H9 (cell line): ENCODE measurements at regions not wholly inside any gene's neighbourhood (a gene's known extent, or its start where the extent isn't known, plus 50 kb on each side); places are given as distances from the start of the nearest gene placed in this dataset.

Experiments
- DNase-seq: peaks from one replicate; pipeline ENCODE4 v3.0.0-alpha.2; 2017
- H2AFZ ChIP-seq: one replicate; pipeline ENCODE4 v1.6.1; 2013; ENCODE audit warnings: mild to moderate bottlenecking, low read length, control low read depth, moderate library complexity
- H2AK5ac ChIP-seq: 2 replicates; pipeline ENCODE4 v1.6.1; 2013; ENCODE audit warnings: low read length, control low read depth, mixed read lengths; ENCODE audit not compliant: insufficient read length
- H2BK120ac ChIP-seq: one replicate; pipeline ENCODE4 v1.6.1; 2013; ENCODE audit warnings: low read depth, mild to moderate bottlenecking, low read length, control low read depth, inconsistent platforms; ENCODE audit not compliant: poor library complexity, severe bottlenecking
- H2BK12ac ChIP-seq: 2 replicates; pipeline ENCODE4 v1.6.1; 2013; ENCODE audit warnings: low read length, control low read depth, mixed read lengths, low read depth; ENCODE audit not compliant: insufficient read length
- H2BK15ac ChIP-seq: 2 replicates; pipeline ENCODE4 v1.6.1; 2013; ENCODE audit warnings: low read depth, low read length, control low read depth
- H2BK20ac ChIP-seq: one replicate; pipeline ENCODE4 v1.6.1; 2013; ENCODE audit warnings: low read depth, mild to moderate bottlenecking, low read length, control low read depth, inconsistent platforms; ENCODE audit not compliant: poor library complexity, severe bottlenecking
- H2BK5ac ChIP-seq: 2 replicates; pipeline ENCODE4 v1.6.1; 2013; ENCODE audit warnings: low read length, control low read depth, mixed read lengths; ENCODE audit not compliant: insufficient read length
- H3K14ac ChIP-seq: 2 replicates; pipeline ENCODE4 v1.6.1; 2013; ENCODE audit warnings: low read length, control low read depth; ENCODE audit not compliant: insufficient read depth
- H3K18ac ChIP-seq: 2 replicates; pipeline ENCODE4 v1.6.1; 2013; ENCODE audit warnings: low read depth, mild to moderate bottlenecking, mixed read lengths, low read length, control low read depth; ENCODE audit not compliant: insufficient read length
- H3K23ac ChIP-seq: 2 replicates; pipeline ENCODE4 v1.6.1; 2013; ENCODE audit warnings: low read length, control low read depth, mixed read lengths, low read depth; ENCODE audit not compliant: insufficient read length
- H3K23me2 ChIP-seq: 2 replicates; pipeline ENCODE4 v1.6.1; 2013; ENCODE audit warnings: low read depth, mild to moderate bottlenecking, mixed read lengths, low read length, control low read depth; ENCODE audit not compliant: insufficient read length, poor library complexity, severe bottlenecking
- H3K27ac ChIP-seq: 2 replicates; pipeline ENCODE4 v1.5.1; 2013; ENCODE audit warnings: low read length, control low read depth, mixed read lengths, low read depth; ENCODE audit not compliant: insufficient read length
- H3K27me3 ChIP-seq: 2 replicates; pipeline ENCODE4 v1.6.1; 2013; ENCODE audit warnings: low read length, control low read depth, inconsistent platforms; ENCODE audit not compliant: insufficient read depth
- H3K4ac ChIP-seq: 2 replicates; pipeline ENCODE4 v1.6.1; 2013; ENCODE audit warnings: low read depth, mild to moderate bottlenecking, control low read depth, inconsistent platforms, low read length, moderate library complexity
- H3K4me1 ChIP-seq: 2 replicates; pipeline ENCODE4 v1.6.1; 2013; ENCODE audit warnings: low read length, control low read depth, inconsistent platforms; ENCODE audit not compliant: insufficient read depth
- H3K4me2 ChIP-seq: 2 replicates; pipeline ENCODE4 v1.6.1; 2013; ENCODE audit warnings: low read length, control low read depth, mixed read lengths; ENCODE audit not compliant: insufficient read length, insufficient read depth
- H3K56ac ChIP-seq: 2 replicates; pipeline ENCODE4 v1.6.1; 2013; ENCODE audit warnings: low read depth, mild to moderate bottlenecking, mixed read lengths, low read length, control low read depth; ENCODE audit not compliant: insufficient read length
- H3K79me1 ChIP-seq: 2 replicates; pipeline ENCODE4 v1.6.1; 2013; ENCODE audit warnings: low read depth, mild to moderate bottlenecking, moderate library complexity, low read length, control low read depth, inconsistent platforms; ENCODE audit not compliant: insufficient read depth, poor library complexity, severe bottlenecking
- H3K79me2 ChIP-seq: 2 replicates; pipeline ENCODE4 v1.6.1; 2013; ENCODE audit warnings: low read length, control low read depth, inconsistent platforms; ENCODE audit not compliant: insufficient read depth
- H3K9ac ChIP-seq: 2 replicates; pipeline ENCODE4 v1.6.1; 2013; ENCODE audit warnings: low read length, control low read depth, mixed read lengths; ENCODE audit not compliant: insufficient read length; ENCODE audit errors: extremely low read depth
- H3K9me3 ChIP-seq: one replicate; pipeline ENCODE4 v1.6.1; 2013; ENCODE audit warnings: low read depth, low read length, inconsistent platforms; ENCODE audit not compliant: control insufficient read depth
- H3T11ph ChIP-seq: one replicate; pipeline ENCODE4 v1.6.1; 2013; ENCODE audit warnings: mild to moderate bottlenecking, low read length, control low read depth, inconsistent platforms
- H4K20me1 ChIP-seq: one replicate; pipeline ENCODE4 v1.6.1; 2013; ENCODE audit not compliant: control insufficient read depth, insufficient read length, insufficient read depth
- H4K5ac ChIP-seq: 2 replicates; pipeline ENCODE4 v1.6.1; 2013; ENCODE audit warnings: low read depth, mild to moderate bottlenecking, mixed read lengths, low read length, control low read depth; ENCODE audit not compliant: insufficient read length
- H4K8ac ChIP-seq: replicated peaks from 2 replicates; pipeline ENCODE4 v1.6.1; 2013; ENCODE audit warnings: low read length, control low read depth, mixed read lengths, low read depth; ENCODE audit not compliant: insufficient read length
- H4K91ac ChIP-seq: 2 replicates; pipeline ENCODE4 v1.6.1; 2013; ENCODE audit warnings: low read depth, mild to moderate bottlenecking, moderate library complexity, mixed read lengths, low read length, control low read depth; ENCODE audit not compliant: insufficient read length
- H3K27ac Mint-ChIP-seq, 3 experiments: 2 replicates in 2 of 3; 3 replicates in 1 of 3; pipeline ENCODE4 v1.8.0; 2020 to 2021; ENCODE audit warnings: mixed read lengths in 3 of 3, mild to moderate bottlenecking in 1 of 3, moderate library complexity in 1 of 3
- H3K27me3 Mint-ChIP-seq: 2 replicates; pipeline ENCODE4 v1.8.0; 2021; ENCODE audit warnings: low read depth, mild to moderate bottlenecking, moderate library complexity, mixed read lengths
- H3K36me3 Mint-ChIP-seq, 3 experiments: 2 replicates in 2 of 3; 3 replicates in 1 of 3; pipeline ENCODE4 v1.8.0; 2020 to 2021; ENCODE audit warnings: low read depth in 3 of 3, mixed read lengths in 3 of 3; ENCODE audit not compliant: insufficient read depth in 1 of 3
- H3K4me1 Mint-ChIP-seq, 2 experiments: 2 replicates each; pipeline ENCODE4 v1.8.0; 2020; ENCODE audit warnings: mixed read lengths in 2 of 2
- H3K4me3 Mint-ChIP-seq, 2 experiments: 2 replicates in 1 of 2; 3 replicates in 1 of 2; pipeline ENCODE4 v1.8.0; 2020 to 2021; ENCODE audit warnings: mild to moderate bottlenecking in 2 of 2, mixed read lengths in 2 of 2, moderate library complexity in 1 of 2
- H3K9me3 Mint-ChIP-seq, 2 experiments: 2 replicates in 1 of 2; 3 replicates in 1 of 2; pipeline ENCODE4 v1.8.0; 2020; ENCODE audit warnings: mild to moderate bottlenecking in 2 of 2, mixed read lengths in 2 of 2, moderate library complexity in 1 of 2
- CTCF ChIP-seq: fragments of 200-600 bp; sonication (generic); conservative IDR thresholded peaks from 3 replicates; pipeline ENCODE4 v1.8.0; 2021; ENCODE audit warnings: antibody characterized with exemption, mild to moderate bottlenecking
- WGBS: extraction: QIAGEN DNeasy Blood & Tissue Kit; methylation state at CpG from one replicate; pipeline ENCODE4 v1.1.7; 2013; ENCODE audit warnings: missing lambda C conversion rate, low lambda C conversion rate, mixed read lengths; ENCODE audit not compliant: insufficient read length; ENCODE audit errors: extremely low coverage; 5-methylcytosine and 5-hydroxymethylcytosine counted together

GRCh38 chr5:82747986-82748385 lies 329.2 kb downstream of the TMEM167A start:
- Mint-ChIP-seq H3K27me3 (peaks cover 2% of the 10 kb centered on the region; the same call in 1 of the 2 replicates), H3K4me3 (no peak overlapping the region), H3K27ac (peak overlapping the region in 1 of 3 experiments; percentile 29; a peak in 1 of 7 replicates), H3K36me3 (peaks cover 1 to 6% (median 5%) of the 10 kb centered on the region in 3 experiments; a peak in 2 of 7 replicates), H3K9me3 (peaks cover 8 to 9% of the 10 kb centered on the region in 2 experiments; a peak in 4 of 5 replicates), H3K4me1 (no peaks in the 10 kb centered on the region)
- no peak overlapping the region for H4K91ac ChIP-seq
- WGBS = no CpG with 5 or more reads among the region's 2 CpGs
- no peak overlapping the region for H3K27ac ChIP-seq
- H3K79me1 ChIP-seq = no peaks in the 10 kb centered on the region
- no peak overlapping the region for H3K18ac ChIP-seq
- H3K23ac ChIP-seq = no peak overlapping the region
- H2AFZ ChIP-seq = no peak overlapping the region
- H3K23me2 ChIP-seq = no peaks in the 10 kb centered on the region
- no peak overlapping the region for H2BK20ac ChIP-seq
- no peak overlapping the region for H2BK15ac ChIP-seq
- no peak overlapping the region for H3K56ac ChIP-seq
- H3K14ac ChIP-seq = no peak overlapping the region
- no peaks in the 10 kb centered on the region for H3K9me3 ChIP-seq
- H2BK120ac ChIP-seq = no peak overlapping the region
- H2AK5ac ChIP-seq = no peak overlapping the region
- DNase-seq = no peak
- H3T11ph ChIP-seq = no peak overlapping the region
- H3K4me2 ChIP-seq = no peak overlapping the region
- no peak overlapping the region for H4K8ac ChIP-seq
- H4K20me1 ChIP-seq = no peaks in the 10 kb centered on the region
- no peaks in the 10 kb centered on the region for H3K79me2 ChIP-seq
- no peaks in the 10 kb centered on the region for H3K4me1 ChIP-seq
- H2BK5ac ChIP-seq = no peak overlapping the region
- TF ChIP-seq CTCF = no peak
- no peak overlapping the region for H3K4ac ChIP-seq
- no peak overlapping the region for H2BK12ac ChIP-seq
- no peak overlapping the region for H3K9ac ChIP-seq
- no peaks in the 10 kb centered on the region for H3K27me3 ChIP-seq
- no peak overlapping the region for H4K5ac ChIP-seq
